B cell (primary cell): ENCODE measurements at regions not wholly inside any gene's neighbourhood (a gene's known extent, or its start where the extent isn't known, plus 50 kb on each side); places are given as distances from the start of the nearest gene placed in this dataset.

Source experiments
- ATAC-seq: fragments of 200-7000 bp; cut with Tn5 transposase; one replicate; pipeline ENCODE4 v1.10.0; 2021; ENCODE audit warnings: low read depth, mild to moderate bottlenecking, moderate number of reproducible peaks, moderate library complexity
- CTCF ChIA-PET: fragments of 350-600 bp; sonication (Branson Sonifier 250); formaldehyde crosslinking; loops from one replicate; lab custom pipeline; 2021; ENCODE audit warnings: antibody characterized with exemption, inconsistent platforms; lab: Charles Lee
- POLR2A ChIA-PET: fragments of 350-600 bp; sonication (Branson Sonifier 250); formaldehyde crosslinking; loops from one replicate; lab custom pipeline; 2021; ENCODE audit warnings: antibody characterized with exemption; lab: Charles Lee
- DNase-seq: peaks from one replicate; pipeline ENCODE4 v3.0.0; 2013
- H2AFZ ChIP-seq: 2 replicates; pipeline ENCODE4 v1.6.1; 2012; ENCODE audit warnings: mild to moderate bottlenecking, low read depth, low read length; ENCODE audit not compliant: insufficient read depth, poor library complexity, severe bottlenecking
- H3K27ac ChIP-seq, 2 donors: 1 replicate in 1 of 2; 2 replicates in 1 of 2; pipeline ENCODE4 v1.5.1; 2012 to 2013; ENCODE audit warnings: low read length in 2 of 2, mild to moderate bottlenecking in 2 of 2, moderate library complexity in 1 of 2
- H3K27me3 ChIP-seq, 4 experiments: fragments of 200-600 bp in 1 of 4; sonication (generic) in 1 of 4; replicated peaks in 1 of 4; 1 replicate in 2 of 4; 2 replicates in 2 of 4; pipeline versions ENCODE4 v1.6.1 to v1.7.0; 2013 to 2016; ENCODE audit warnings: low read length in 3 of 4, mild to moderate bottlenecking in 2 of 4, mixed read lengths in 1 of 4, moderate library complexity in 1 of 4; ENCODE audit not compliant: insufficient read depth in 4 of 4, control insufficient read depth in 3 of 4; ENCODE audit errors: control extremely low read depth in 1 of 4
- H3K36me3 ChIP-seq, 2 experiments: replicated peaks in 1 of 2; 1 replicate in 1 of 2; 2 replicates in 1 of 2; pipeline versions ENCODE4 v1.6.1 to v1.7.1; 2013; ENCODE audit warnings: low read length in 1 of 2; ENCODE audit not compliant: insufficient read depth in 2 of 2, control insufficient read depth in 1 of 2; ENCODE audit errors: control extremely low read depth in 1 of 2, extremely low read depth in 1 of 2
- H3K4me1 ChIP-seq, 2 donors: fragments of 200-600 bp in 1 of 2; sonication (generic) in 1 of 2; 1 replicate in 1 of 2; 2 replicates in 1 of 2; pipeline versions ENCODE4 v1.5.1 to v1.6.1; 2013 to 2017; ENCODE audit warnings: low read length in 2 of 2; ENCODE audit not compliant: control insufficient read depth in 2 of 2, insufficient read depth in 2 of 2
- H3K4me2 ChIP-seq: replicated peaks from 2 replicates; pipeline ENCODE3; 2012; ENCODE audit warnings: mild to moderate bottlenecking, low read depth, low read length; ENCODE audit not compliant: poor library complexity, severe bottlenecking
- H3K4me3 ChIP-seq, 5 experiments: fragments of 200-600 bp in 1 of 5; sonication (generic) in 1 of 5; 1 replicate in 3 of 5; 2 replicates in 2 of 5; pipeline versions ENCODE4 v1.5.1 to v1.7.0; 2011 to 2016; ENCODE audit warnings: low read length in 4 of 5, mild to moderate bottlenecking in 4 of 5, low read depth in 2 of 5, control low read depth in 1 of 5, moderate library complexity in 1 of 5; ENCODE audit not compliant: insufficient read depth in 1 of 5; ENCODE audit errors: control extremely low read depth in 1 of 5, extremely low read depth in 1 of 5
- H3K79me2 ChIP-seq: fragments of 200-600 bp; sonication (generic); one replicate; pipeline ENCODE4 v1.6.0; 2016; ENCODE audit warnings: low read length; ENCODE audit not compliant: control insufficient read depth, insufficient read depth
- H3K9ac ChIP-seq: fragments of 200-600 bp; sonication (generic); 2 replicates; pipeline ENCODE4 v1.6.1; 2017; ENCODE audit warnings: mild to moderate bottlenecking, low read length, moderate library complexity
- H3K9me3 ChIP-seq, 3 donors: one replicate each; pipeline versions ENCODE4 v1.6.1 to v1.7.1; 2013; ENCODE audit warnings: low read length in 2 of 3; ENCODE audit not compliant: control insufficient read depth in 2 of 3, insufficient read depth in 1 of 3; ENCODE audit errors: control extremely low read depth in 1 of 3
- H4K20me1 ChIP-seq: 2 replicates; pipeline ENCODE4 v1.6.0; 2012; ENCODE audit warnings: mild to moderate bottlenecking, low read length; ENCODE audit not compliant: insufficient read depth, control insufficient read depth, poor library complexity, severe bottlenecking
- H3K27ac Mint-ChIP-seq: one replicate; pipeline ENCODE4 v1.8.0; 2021; ENCODE audit warnings: mixed read lengths
- H3K27me3 Mint-ChIP-seq: one replicate; pipeline ENCODE4 v1.8.0; 2021; ENCODE audit warnings: mixed read lengths
- H3K4me1 Mint-ChIP-seq: one replicate; pipeline ENCODE4 v1.8.0; 2021; ENCODE audit warnings: mixed read lengths
- H3K4me3 Mint-ChIP-seq: one replicate; pipeline ENCODE4 v1.8.0; 2021; ENCODE audit warnings: mixed read lengths
- H3K9me3 Mint-ChIP-seq: one replicate; pipeline ENCODE4 v1.8.0; 2022; ENCODE audit warnings: mixed read lengths; ENCODE audit not compliant: insufficient read depth
- EZH2 ChIP-seq: IDR thresholded peaks from 2 replicates; pipeline ENCODE4 v1.6.1; 2012; ENCODE audit warnings: borderline replicate concordance, low read depth, mild to moderate bottlenecking, moderate library complexity, low read length; ENCODE audit not compliant: insufficient read depth, poor library complexity, severe bottlenecking
- WGBS: methylation state at CpG from one replicate; pipeline ENCODE4 v1.1.5; 2013; ENCODE audit warnings: missing lambda C conversion rate; ENCODE audit not compliant: insufficient coverage; 5-methylcytosine and 5-hydroxymethylcytosine counted together
- intact Hi-C: fragments of 100-400 bp; cut with micrococcal nuclease; formaldehyde crosslinking; loops from one replicate; pipeline ENCODE4 v1.10.0; 2022
- TF ChIP-seq, protein P1 (sequence below): fragments of 200-600 bp; IDR thresholded peaks from one replicate; pipeline ENCODE4 v1.8.0; 2022; ENCODE audit warnings: antibody characterized with exemption, mild to moderate bottlenecking

DNA sequence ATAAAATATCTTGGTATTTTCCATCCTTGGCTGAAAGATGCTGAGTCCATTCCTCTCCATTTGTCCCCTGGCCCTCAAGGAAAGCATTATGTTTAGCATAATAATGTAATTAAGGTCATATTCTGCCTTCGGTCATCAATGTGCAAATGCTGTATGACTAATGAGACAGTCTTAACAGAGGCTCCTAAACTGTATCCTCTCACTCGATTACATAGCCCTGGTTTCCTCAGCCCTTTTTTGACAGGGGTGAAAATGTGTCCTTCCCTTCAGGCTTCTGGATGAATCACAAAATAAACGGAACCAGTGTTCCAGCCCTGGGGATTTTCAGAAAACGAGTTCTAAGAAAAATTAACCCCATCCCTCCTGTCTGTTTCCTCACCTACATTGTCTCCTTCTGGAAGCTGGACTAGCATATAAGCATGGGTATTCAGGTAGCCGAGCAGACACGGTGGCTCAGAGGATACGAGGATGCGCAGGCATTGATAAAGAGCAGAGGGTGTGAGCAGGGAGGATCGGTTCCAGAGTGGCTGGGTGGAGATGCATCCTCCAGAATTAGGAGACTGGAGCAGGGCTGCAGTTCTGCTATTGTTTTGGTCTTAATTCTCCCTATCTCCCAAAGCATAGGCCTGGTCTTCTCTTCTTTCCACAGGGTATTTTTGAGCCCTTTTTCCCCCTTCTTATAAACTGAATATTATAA lies 742.9 kb downstream of the TLR4 start:
- 71% methylated on average over 1 of the region's 9 CpGs for WGBS
- POLR2A ChIA-PET: no interaction called here
- H3K9ac ChIP-seq: no peak overlapping the region
- H3K27ac ChIP-seq: no peak overlapping the region
- H3K4me2 ChIP-seq: no peak overlapping the region
- CTCF ChIA-PET: no interaction called here
- H4K20me1 ChIP-seq: no peaks in the 10 kb centered on the region
- Mint-ChIP-seq H3K4me3 (no peak overlapping the region), H3K9me3 (no peaks in the 10 kb centered on the region), H3K27me3 (no peaks in the 10 kb centered on the region), H3K4me1 (no peaks in the 10 kb centered on the region), H3K27ac (no peak overlapping the region)
- no peaks in the 10 kb centered on the region for H3K36me3 ChIP-seq
- TF ChIP-seq, protein P1, sequence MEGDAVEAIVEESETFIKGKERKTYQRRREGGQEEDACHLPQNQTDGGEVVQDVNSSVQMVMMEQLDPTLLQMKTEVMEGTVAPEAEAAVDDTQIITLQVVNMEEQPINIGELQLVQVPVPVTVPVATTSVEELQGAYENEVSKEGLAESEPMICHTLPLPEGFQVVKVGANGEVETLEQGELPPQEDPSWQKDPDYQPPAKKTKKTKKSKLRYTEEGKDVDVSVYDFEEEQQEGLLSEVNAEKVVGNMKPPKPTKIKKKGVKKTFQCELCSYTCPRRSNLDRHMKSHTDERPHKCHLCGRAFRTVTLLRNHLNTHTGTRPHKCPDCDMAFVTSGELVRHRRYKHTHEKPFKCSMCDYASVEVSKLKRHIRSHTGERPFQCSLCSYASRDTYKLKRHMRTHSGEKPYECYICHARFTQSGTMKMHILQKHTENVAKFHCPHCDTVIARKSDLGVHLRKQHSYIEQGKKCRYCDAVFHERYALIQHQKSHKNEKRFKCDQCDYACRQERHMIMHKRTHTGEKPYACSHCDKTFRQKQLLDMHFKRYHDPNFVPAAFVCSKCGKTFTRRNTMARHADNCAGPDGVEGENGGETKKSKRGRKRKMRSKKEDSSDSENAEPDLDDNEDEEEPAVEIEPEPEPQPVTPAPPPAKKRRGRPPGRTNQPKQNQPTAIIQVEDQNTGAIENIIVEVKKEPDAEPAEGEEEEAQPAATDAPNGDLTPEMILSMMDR: no peak
- no peak for TF ChIP-seq EZH2
- DNase-seq: no peak
- H3K4me1 ChIP-seq: no peaks in the 10 kb centered on the region
- H2AFZ ChIP-seq: no peak overlapping the region
- H3K27me3 ChIP-seq: no peaks in the 10 kb centered on the region
- intact Hi-C loops: no loop called here
- no peaks in the 10 kb centered on the region for H3K9me3 ChIP-seq
- no peak overlapping the region for H3K4me3 ChIP-seq
- ATAC-seq: no peak
- H3K79me2 ChIP-seq: no peaks in the 10 kb centered on the region

DNA sequence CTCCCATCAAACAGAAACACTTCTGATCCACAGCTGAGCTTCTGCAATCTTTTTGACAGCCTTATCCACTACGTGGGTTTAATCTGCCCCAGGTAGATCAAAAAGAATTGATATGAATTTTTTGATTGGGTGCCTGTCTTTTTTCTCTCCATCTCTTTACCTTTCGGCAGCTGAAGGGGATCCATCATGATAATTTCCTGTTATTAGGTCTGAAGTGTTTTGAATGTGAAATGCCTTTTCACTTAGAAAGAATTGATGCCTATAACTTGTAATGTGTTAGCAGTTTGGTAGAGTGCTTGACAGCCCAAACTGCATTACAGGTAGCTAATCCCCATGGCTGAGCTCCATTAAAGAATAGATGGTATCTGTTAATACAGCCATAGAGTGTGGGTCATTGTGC lies 745.4 kb downstream of the TLR4 start:
- intact Hi-C loops: no loop called here
- H3K9ac ChIP-seq: no peak overlapping the region
- H3K36me3 ChIP-seq: no peaks in the 10 kb centered on the region
- H3K4me1 ChIP-seq: no peaks in the 10 kb centered on the region
- H3K4me1 Mint-ChIP-seq: no peaks in the 10 kb centered on the region
- CTCF ChIA-PET: no interaction called here
- DNase-seq (no peak), ATAC-seq (no peak)
- H3K9me3 Mint-ChIP-seq: no peaks in the 10 kb centered on the region
- H4K20me1 ChIP-seq: no peaks in the 10 kb centered on the region
- no peak overlapping the region for H3K4me3 Mint-ChIP-seq
- no peak overlapping the region for H3K4me2 ChIP-seq
- no peaks in the 10 kb centered on the region for H3K27me3 Mint-ChIP-seq
- WGBS: no CpG with 5 or more reads among the region's 2 CpGs
- H2AFZ ChIP-seq: no peak overlapping the region
- H3K27me3 ChIP-seq: no peaks in the 10 kb centered on the region
- POLR2A ChIA-PET: no interaction called here
- no peak overlapping the region for H3K27ac ChIP-seq
- H3K79me2 ChIP-seq: no peaks in the 10 kb centered on the region
- H3K27ac Mint-ChIP-seq: no peak overlapping the region
- H3K4me3 ChIP-seq: no peak overlapping the region
- no peaks in the 10 kb centered on the region for H3K9me3 ChIP-seq
- no peak for TF ChIP-seq EZH2
- TF ChIP-seq, protein P1: no peak
